Vagina (tissue), 2 donors: ENCODE measurements at regions not wholly inside any gene's neighbourhood (a gene's known extent, or its start where the extent isn't known, plus 50 kb on each side); places are given as distances from the start of the nearest gene placed in this dataset.

Experiments used
- DNase-seq, 2 donors: peaks; one replicate each; pipeline ENCODE4 v3.0.0-alpha.2; 2017; ENCODE audit errors: extremely low spot score in 2 of 2
- H3K27ac ChIP-seq: fragments of 200-600 bp; sonication (generic); one replicate; pipeline ENCODE4 v1.5.1; 2019
- H3K27me3 ChIP-seq: fragments of 200-600 bp; sonication (generic); one replicate; pipeline ENCODE4 v1.5.1; 2019
- H3K36me3 ChIP-seq, 2 donors: fragments of 200-600 bp; sonication (generic); one replicate each; pipeline ENCODE4 v1.5.1; 2017 to 2019
- H3K4me1 ChIP-seq: fragments of 200-600 bp; sonication (generic); one replicate; pipeline ENCODE4 v1.5.1; 2019
- H3K4me3 ChIP-seq, 2 donors: fragments of 200-600 bp; sonication (generic); 1 replicate in 1 of 2; 2 replicates in 1 of 2; pipeline ENCODE4 v1.5.1; 2016 to 2019
- H3K9me3 ChIP-seq: fragments of 200-600 bp; sonication (generic); one replicate; pipeline ENCODE4 v1.5.1; 2019
- CTCF ChIP-seq, 3 experiments: fragments of 450-650 bp in 2 of 3; fragments of 200-600 bp in 1 of 3; sonication (generic) in 1 of 3; IDR thresholded peaks; one replicate each; pipeline ENCODE4 v1.5.1; 2017 to 2019; ENCODE audit warnings: antibody characterized with exemption in 3 of 3, mild to moderate bottlenecking in 2 of 3, moderate library complexity in 2 of 3
- POLR2A ChIP-seq, 2 donors: fragments of 450-650 bp; IDR thresholded peaks; one replicate each; pipeline ENCODE4 v1.6.1; 2017; ENCODE audit warnings: antibody characterized with exemption in 2 of 2, mild to moderate bottlenecking in 2 of 2, moderate library complexity in 2 of 2
- POLR2AphosphoS5 ChIP-seq, 2 donors: sonication (generic); formaldehyde crosslinking; IDR thresholded peaks; one replicate each; pipeline ENCODE4 v1.9.0; 2017; ENCODE audit warnings: antibody characterized with exemption in 2 of 2, mild to moderate bottlenecking in 2 of 2, low read depth in 1 of 2; ENCODE audit not compliant: insufficient read depth in 1 of 2
- intact Hi-C: fragments of 100-400 bp; cut with DNase I; formaldehyde crosslinking; loops from one replicate; pipeline ENCODE4 v1.15.1; 2023

- peaks cover 7% of the 10 kb centered on the region for H3K4me1 ChIP-seq
- TF ChIP-seq POLR2A (IDR thresholded peaks at IDR 0.05) (no peak), POLR2AphosphoS5 (IDR thresholded peaks at IDR 0.05; ENCODE audit: insufficient read depth in 1 of 2, low read depth in 1 of 2) (no peak), CTCF (IDR thresholded peaks at IDR 0.05) (no peak)
- intact Hi-C loops = no loop called here
- peak overlapping the region in 1 of 2 donors; percentile 14 for H3K4me3 ChIP-seq
- no peaks in the 10 kb centered on the region for H3K27me3 ChIP-seq
- H3K9me3 ChIP-seq = no peaks in the 10 kb centered on the region
- no peaks in the 10 kb centered on the region for H3K36me3 ChIP-seq
- DNase-seq = no peak
- H3K27ac ChIP-seq = peak overlapping the region; percentile 10
Observed at GRCh38 chr6:126107475-126108166, 121.3 kb downstream of the TRMT11 start.

DNA sequence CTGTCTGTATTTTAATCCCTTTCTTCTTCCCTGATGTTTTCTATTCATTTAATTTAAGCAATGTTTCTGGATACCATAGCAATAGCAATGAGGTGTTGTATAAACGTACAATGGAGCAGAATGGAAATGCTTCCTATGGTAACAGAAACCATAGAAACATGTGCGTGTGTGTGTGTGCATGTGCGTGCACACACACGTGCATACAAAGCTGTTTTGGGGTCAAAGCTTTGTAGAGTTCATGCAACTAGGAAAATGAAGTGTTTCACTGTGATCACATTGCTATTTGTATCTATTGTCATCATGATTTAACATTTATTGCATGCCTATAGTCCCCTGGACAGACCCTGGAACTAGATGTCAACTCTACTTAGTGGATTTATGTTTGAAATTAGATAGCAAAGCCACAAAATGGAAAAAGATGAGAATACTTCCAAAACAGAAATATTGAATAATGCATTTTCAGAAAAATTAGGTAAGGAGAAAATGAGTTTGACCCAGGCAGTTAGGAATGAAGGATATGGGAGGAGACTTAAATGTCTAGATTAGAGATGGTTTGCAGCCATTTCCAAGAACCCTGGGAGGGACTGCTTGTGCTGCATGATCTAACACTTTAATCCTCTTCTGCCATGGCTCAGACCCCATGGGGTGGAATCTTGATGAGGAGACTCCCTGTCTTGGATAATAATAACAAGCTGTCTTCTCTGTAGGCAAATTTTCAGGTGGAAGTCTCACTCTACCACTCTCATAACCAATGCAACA lies 124.4 kb downstream of the TRMT11 start:
- H3K36me3 ChIP-seq = no peaks in the 10 kb centered on the region
- no peak for DNase-seq
- H3K4me3 ChIP-seq = no peak overlapping the region
- H3K27ac ChIP-seq = no peak overlapping the region
- TF ChIP-seq POLR2A (IDR thresholded peaks at IDR 0.05) = no peak
- TF ChIP-seq POLR2AphosphoS5 (IDR thresholded peaks at IDR 0.05; ENCODE audit: insufficient read depth in 1 of 2, low read depth in 1 of 2) = no peak
- intact Hi-C loops = no loop called here
- no peaks in the 10 kb centered on the region for H3K9me3 ChIP-seq
- no peaks in the 10 kb centered on the region for H3K27me3 ChIP-seq
- peaks cover 7% of the 10 kb centered on the region for H3K4me1 ChIP-seq

DNA sequence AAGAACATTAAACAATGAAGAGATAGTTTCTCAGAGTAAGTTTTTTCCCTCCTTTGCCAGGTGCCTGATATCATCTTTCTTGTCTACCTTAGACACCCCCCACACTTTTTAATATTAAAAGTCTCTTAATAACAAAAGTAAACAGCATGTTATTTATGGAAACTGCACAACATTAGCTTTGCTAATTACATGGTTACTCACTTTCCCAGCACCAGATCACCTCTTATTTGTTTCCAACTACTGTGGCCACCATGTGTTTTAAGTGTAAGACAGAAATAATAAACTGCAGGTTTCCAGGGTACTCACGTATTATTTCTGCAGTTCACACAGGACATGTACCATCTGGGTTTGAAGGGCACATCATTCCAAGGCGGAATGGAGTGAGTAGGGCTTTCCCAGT lies 125.0 kb downstream of the TRMT11 start:
- no peaks in the 10 kb centered on the region for H3K27me3 ChIP-seq
- H3K4me3 ChIP-seq = no peak overlapping the region
- intact Hi-C loops = no loop called here
- H3K9me3 ChIP-seq = no peaks in the 10 kb centered on the region
- H3K27ac ChIP-seq = no peak overlapping the region
- DNase-seq = no peak
- TF ChIP-seq POLR2A (IDR thresholded peaks at IDR 0.05) = no peak
- no peaks in the 10 kb centered on the region for H3K36me3 ChIP-seq
- H3K4me1 ChIP-seq = peaks cover 7% of the 10 kb centered on the region

DNA sequence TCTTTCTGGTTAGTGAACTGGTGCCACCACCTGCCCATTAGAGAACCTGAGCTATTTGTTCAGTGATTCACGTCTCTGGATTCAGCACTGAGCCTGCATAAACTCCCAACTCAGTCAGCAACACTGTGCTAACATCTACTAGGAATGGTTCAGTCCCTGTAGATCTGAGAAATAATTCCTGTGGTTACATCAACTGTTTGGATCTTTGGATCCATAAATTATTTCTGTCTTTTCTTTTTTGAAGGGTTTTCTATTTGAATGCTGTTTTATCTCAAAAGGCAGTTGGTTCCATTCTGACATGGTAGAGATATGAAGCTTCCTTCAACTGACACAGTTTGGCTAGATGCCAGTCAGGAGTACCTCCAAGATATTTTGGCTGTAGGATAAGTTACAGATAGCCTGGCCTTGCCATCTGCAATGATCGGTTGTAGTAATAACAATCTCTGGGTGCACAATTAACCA lies 125.9 kb downstream of the TRMT11 start:
- intact Hi-C loops = no loop called here
- TF ChIP-seq POLR2A (IDR thresholded peaks at IDR 0.05) (no peak), CTCF (IDR thresholded peaks at IDR 0.05) (no peak), POLR2AphosphoS5 (IDR thresholded peaks at IDR 0.05; ENCODE audit: insufficient read depth in 1 of 2, low read depth in 1 of 2) (no peak)
- no peaks in the 10 kb centered on the region for H3K9me3 ChIP-seq
- no peak for DNase-seq
- no peaks in the 10 kb centered on the region for H3K27me3 ChIP-seq
- no peaks in the 10 kb centered on the region for H3K36me3 ChIP-seq
- peaks cover 5% of the 10 kb centered on the region for H3K4me1 ChIP-seq
- H3K27ac ChIP-seq = no peak overlapping the region
- H3K4me3 ChIP-seq = no peak overlapping the region

- TF ChIP-seq CTCF (IDR thresholded peaks at IDR 0.05) (no peak), POLR2A (IDR thresholded peaks at IDR 0.05) (no peak)
- Histone ChIP-seq H3K9me3 (no peaks in the 10 kb centered on the region), H3K4me3 (no peak overlapping the region), H3K36me3 (no peaks in the 10 kb centered on the region), H3K4me1 (no peaks in the 10 kb centered on the region), H3K27me3 (no peaks in the 10 kb centered on the region), H3K27ac (no peak overlapping the region)
- DNase-seq = no peak
- intact Hi-C loops = no loop called here
Observed at GRCh38 chr6:126113261-126113660, 126.9 kb downstream of the TRMT11 start.

DNA sequence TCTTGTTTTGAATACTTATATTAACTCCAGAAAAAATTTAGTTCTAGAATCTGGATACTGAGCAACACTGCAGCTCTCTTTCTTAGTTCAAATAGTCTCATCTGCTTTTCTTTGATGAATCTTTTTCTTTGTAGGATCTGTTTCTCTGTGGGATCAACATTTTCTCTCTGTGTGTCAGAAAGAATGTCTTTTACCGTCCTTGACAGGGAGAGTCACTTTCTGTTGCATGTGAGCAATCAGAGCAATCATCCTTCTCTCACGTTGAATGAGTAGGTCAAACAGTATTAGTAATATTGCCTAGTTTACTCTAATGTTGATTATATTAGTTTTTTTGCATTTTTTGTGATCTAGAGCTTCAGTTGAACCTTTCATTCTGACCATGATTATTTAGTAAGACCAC lies 130.9 kb downstream of the TRMT11 start:
- TF ChIP-seq POLR2A (IDR thresholded peaks at IDR 0.05) (no peak), POLR2AphosphoS5 (IDR thresholded peaks at IDR 0.05; ENCODE audit: insufficient read depth in 1 of 2, low read depth in 1 of 2) (no peak), CTCF (IDR thresholded peaks at IDR 0.05) (no peak)
- Histone ChIP-seq H3K4me1 (no peaks in the 10 kb centered on the region), H3K27ac (no peak overlapping the region), H3K27me3 (no peaks in the 10 kb centered on the region), H3K4me3 (no peak overlapping the region), H3K9me3 (no peaks in the 10 kb centered on the region), H3K36me3 (no peaks in the 10 kb centered on the region)
- intact Hi-C loops = no loop called here
- DNase-seq = no peak
